Subcutaneous abdominal adipose tissue (tissue), 5 donors: ENCODE measurements at regions not wholly inside any gene's neighbourhood (a gene's known extent, or its start where the extent isn't known, plus 50 kb on each side); places are given as distances from the start of the nearest gene placed in this dataset.
"Not testable (repeated sequence)": the region's sequence is repeated elsewhere in the genome, so short reads cannot be mapped to it uniquely, and the experiment has no call there.

ENCODE experiments used
- H3K27ac ChIP-seq: one replicate; pipeline ENCODE4 v1.7.0; 2013; ENCODE audit warnings: low read depth, mild to moderate bottlenecking, inconsistent platforms, low read length, moderate library complexity
- H3K27me3 ChIP-seq, 5 donors: one replicate each; pipeline ENCODE4 v1.7.0; 2013; ENCODE audit warnings: low read length in 5 of 5, inconsistent platforms in 1 of 5; ENCODE audit not compliant: control insufficient read depth in 5 of 5, insufficient read depth in 4 of 5
- H3K36me3 ChIP-seq, 5 donors: one replicate each; pipeline ENCODE4 v1.7.0; 2013; ENCODE audit warnings: low read length in 5 of 5; ENCODE audit not compliant: control insufficient read depth in 5 of 5, insufficient read depth in 5 of 5
- H3K4me1 ChIP-seq, 5 donors: one replicate each; pipeline ENCODE4 v1.7.0; 2013; ENCODE audit warnings: low read length in 5 of 5, mild to moderate bottlenecking in 3 of 5, moderate library complexity in 1 of 5; ENCODE audit not compliant: control insufficient read depth in 5 of 5, insufficient read depth in 5 of 5
- H3K4me3 ChIP-seq, 5 donors: one replicate each; pipeline ENCODE4 v1.7.0; 2013; ENCODE audit warnings: low read length in 5 of 5, low read depth in 1 of 5
- H3K9ac ChIP-seq, 5 donors: one replicate each; pipeline ENCODE4 v1.7.0; 2013; ENCODE audit warnings: low read length in 5 of 5, mild to moderate bottlenecking in 4 of 5, moderate library complexity in 3 of 5
- H3K9me3 ChIP-seq, 5 donors: one replicate each; pipeline ENCODE4 v1.7.0; 2013; ENCODE audit warnings: low read length in 5 of 5; ENCODE audit not compliant: control insufficient read depth in 5 of 5
- donor health status: healthy.
- donor health status: healthy.
- donor health status: healthy.
- donor health status: healthy.
- donor health status: healthy.

DNA sequence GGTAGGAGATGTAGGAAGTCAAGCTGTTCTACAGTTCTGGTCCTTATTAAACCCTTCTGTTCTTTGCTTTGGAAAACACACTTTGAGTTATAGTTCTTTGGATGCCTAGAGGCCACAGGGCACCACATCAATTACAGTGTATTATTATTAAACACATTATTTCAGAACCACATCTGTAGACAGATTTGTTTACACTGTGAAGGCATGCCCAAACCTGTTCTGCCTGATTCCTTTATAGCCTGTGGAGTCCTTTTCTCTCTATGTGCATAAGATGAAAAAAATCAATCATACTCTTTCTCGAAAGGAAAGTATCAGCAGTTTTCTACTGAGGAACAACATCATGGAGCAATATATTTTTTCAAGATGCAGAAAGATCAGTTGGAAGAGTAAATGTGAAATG, 371.3 kb upstream of the INTU start:
- no peak overlapping the region for H3K27ac ChIP-seq
- no peak overlapping the region for H3K9ac ChIP-seq
- H3K36me3 ChIP-seq: no peaks in the 10 kb centered on the region
- no peak overlapping the region for H3K4me3 ChIP-seq
- H3K27me3 ChIP-seq: no peaks in the 10 kb centered on the region
- no peaks in the 10 kb centered on the region for H3K4me1 ChIP-seq
- no peaks in the 10 kb centered on the region for H3K9me3 ChIP-seq

DNA sequence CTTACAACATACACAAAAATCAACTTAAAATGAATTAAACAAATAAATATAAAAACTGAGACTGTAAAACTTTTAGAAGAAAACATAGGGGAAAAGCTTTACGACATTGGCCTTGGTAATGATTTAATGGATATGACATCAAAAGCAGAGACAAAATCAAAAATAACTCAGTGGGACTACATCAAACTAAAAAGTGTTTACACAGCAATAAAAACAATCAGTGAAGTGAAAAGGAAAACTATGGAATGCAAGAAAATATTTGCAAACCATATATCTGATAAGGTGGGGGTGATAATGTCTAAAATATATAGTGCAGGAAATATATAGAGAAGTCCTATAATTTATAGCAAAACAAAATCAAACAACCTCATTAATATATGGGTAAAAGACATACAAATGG, 364.4 kb upstream of the INTU start:
- Histone ChIP-seq H3K36me3 (no peaks in the 10 kb centered on the region), H3K9me3 (peaks cover 0 to 16% (median 7%) of the 10 kb centered on the region in 5 donors), H3K27ac (no peak overlapping the region), H3K27me3 (no peaks in the 10 kb centered on the region), H3K9ac (no peak overlapping the region), H3K4me1 (no peaks in the 10 kb centered on the region), H3K4me3 (no peak overlapping the region)

GRCh38 chr4:127277023-127277422, 355.7 kb upstream of the INTU start:
- not testable (repeated sequence) for H3K27ac ChIP-seq, H3K4me1 ChIP-seq, H3K36me3 ChIP-seq, H3K27me3 ChIP-seq, H3K9ac ChIP-seq, H3K4me3 ChIP-seq
- H3K9me3 ChIP-seq: peaks cover 2 to 25% (median 14%) of the 10 kb centered on the region in 5 donors

- Histone ChIP-seq H3K27ac (no peak overlapping the region), H3K36me3 (no peaks in the 10 kb centered on the region), H3K4me1 (peaks cover 0 to 4% (median 0%) of the 10 kb centered on the region in 5 donors), H3K9me3 (no peaks in the 10 kb centered on the region), H3K9ac (no peak overlapping the region), H3K4me3 (no peak overlapping the region), H3K27me3 (no peaks in the 10 kb centered on the region)
Observed at GRCh38 chr4:127284236-127284635, 348.5 kb upstream of the INTU start.

GRCh38 chr4:127291316-127291715, 341.4 kb upstream of the INTU start:
- Histone ChIP-seq H3K36me3 (no peaks in the 10 kb centered on the region), H3K4me1 (peaks cover 0 to 11% (median 4%) of the 10 kb centered on the region in 5 donors), H3K4me3 (no peak overlapping the region), H3K9ac (no peak overlapping the region), H3K9me3 (peaks cover 0 to 15% (median 8%) of the 10 kb centered on the region in 5 donors), H3K27me3 (no peaks in the 10 kb centered on the region), H3K27ac (no peak overlapping the region)

- Histone ChIP-seq H3K4me1 (peaks cover 0 to 11% (median 4%) of the 10 kb centered on the region in 5 donors), H3K9me3 (peaks cover 0 to 19% (median 8%) of the 10 kb centered on the region in 5 donors), H3K4me3 (no peak overlapping the region), H3K9ac (no peak overlapping the region), H3K27me3 (no peaks in the 10 kb centered on the region), H3K36me3 (no peaks in the 10 kb centered on the region), H3K27ac (no peak overlapping the region)
Observed at GRCh38 chr4:127293496-127293895, 339.3 kb upstream of the INTU start.

DNA sequence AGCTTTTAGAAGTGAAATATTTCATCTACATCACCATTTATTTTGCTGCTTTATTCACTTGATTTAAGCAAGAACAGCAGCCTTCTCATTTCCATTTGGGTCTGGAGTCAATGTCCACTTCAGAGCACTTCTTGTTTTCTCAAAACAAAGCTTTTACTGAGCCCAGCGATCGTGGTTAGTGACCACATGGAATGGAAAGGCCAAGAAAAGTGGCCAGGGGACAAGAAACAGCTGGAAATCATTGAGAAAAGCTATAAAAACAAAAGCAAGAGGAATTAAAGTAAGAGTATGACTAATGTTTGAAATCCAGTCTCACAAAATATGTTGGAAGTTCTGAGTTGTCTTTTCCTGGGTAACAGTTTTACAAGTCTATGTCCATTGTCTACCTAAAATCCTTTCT, 328.4 kb upstream of the INTU start:
- Histone ChIP-seq H3K9ac (no peak overlapping the region), H3K4me3 (no peak overlapping the region), H3K4me1 (peaks cover 0 to 2% (median 0%) of the 10 kb centered on the region in 5 donors), H3K9me3 (peaks cover 0 to 13% (median 6%) of the 10 kb centered on the region in 5 donors), H3K36me3 (no peaks in the 10 kb centered on the region), H3K27me3 (no peaks in the 10 kb centered on the region), H3K27ac (no peak overlapping the region)

DNA sequence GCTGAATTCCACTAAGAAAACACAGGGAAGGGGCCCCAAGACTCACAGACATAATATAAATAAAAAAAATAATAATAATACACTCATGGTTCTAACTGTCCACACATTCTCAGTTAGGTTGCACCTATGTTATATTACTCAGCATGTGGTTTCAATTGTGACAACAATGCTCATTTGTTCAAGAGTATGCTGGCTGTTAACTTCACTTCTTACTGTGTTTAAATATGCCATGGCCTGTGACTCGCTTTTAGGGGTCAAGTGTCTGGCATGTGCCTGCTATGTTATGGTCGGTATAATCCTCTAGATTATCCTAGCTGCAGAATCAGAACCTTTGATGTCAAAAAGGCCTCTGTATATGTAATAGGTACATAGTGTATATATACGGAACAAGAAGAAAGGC, 324.8 kb upstream of the INTU start:
- Histone ChIP-seq H3K4me3 (no peak overlapping the region), H3K27me3 (no peaks in the 10 kb centered on the region), H3K27ac (no peak overlapping the region), H3K9me3 (peaks cover 0 to 5% (median 2%) of the 10 kb centered on the region in 5 donors), H3K9ac (no peak overlapping the region), H3K36me3 (no peaks in the 10 kb centered on the region), H3K4me1 (peaks cover 0 to 9% (median 0%) of the 10 kb centered on the region in 5 donors)

DNA sequence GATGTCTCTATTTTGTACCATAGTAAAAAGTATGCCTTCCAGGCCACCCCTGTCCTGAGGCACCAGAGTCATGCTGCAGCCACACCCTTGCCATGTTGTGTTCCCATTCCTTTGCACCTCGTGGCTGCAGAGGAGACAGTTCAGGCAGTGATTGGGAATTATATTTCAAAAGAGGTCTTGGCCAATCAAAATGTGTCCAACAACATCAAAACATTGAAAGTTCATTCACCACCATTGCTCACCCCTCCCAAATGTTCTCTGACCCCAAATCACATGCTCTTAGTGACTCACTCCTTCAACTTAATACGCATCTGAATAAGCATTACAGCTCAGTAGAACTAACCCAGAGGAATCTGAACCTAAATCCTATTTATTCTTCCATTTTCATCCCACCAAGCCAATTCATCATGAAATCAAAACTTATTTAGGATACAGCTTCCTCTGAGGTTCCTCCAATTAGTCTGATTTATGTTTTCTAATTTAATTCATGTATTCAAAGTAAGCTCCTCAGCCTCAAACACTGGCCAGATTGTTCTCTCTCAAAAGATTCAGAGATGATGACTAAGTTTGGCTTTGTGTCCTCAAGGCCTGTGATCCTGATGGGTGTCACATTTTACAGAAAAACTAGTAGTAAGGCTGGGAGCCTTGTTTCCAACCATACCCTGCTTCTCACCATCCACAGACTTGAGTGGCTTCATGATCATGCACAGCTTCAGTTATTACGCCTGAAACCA, 323.2 kb upstream of the INTU start:
- H3K9me3 ChIP-seq: peaks cover 6 to 16% (median 8%) of the 10 kb centered on the region in 5 donors
- no peak overlapping the region for H3K9ac ChIP-seq
- no peak overlapping the region for H3K4me3 ChIP-seq
- no peaks in the 10 kb centered on the region for H3K27me3 ChIP-seq
- no peak overlapping the region for H3K27ac ChIP-seq
- no peaks in the 10 kb centered on the region for H3K36me3 ChIP-seq
- H3K4me1 ChIP-seq: peaks cover 0 to 9% (median 0%) of the 10 kb centered on the region in 5 donors

- Histone ChIP-seq H3K4me1 (peaks cover 0 to 9% (median 0%) of the 10 kb centered on the region in 5 donors), H3K4me3 (no peak overlapping the region), H3K27ac (no peak overlapping the region), H3K9ac (no peak overlapping the region), H3K27me3 (no peaks in the 10 kb centered on the region), H3K36me3 (no peaks in the 10 kb centered on the region), H3K9me3 (peaks cover 6 to 20% (median 12%) of the 10 kb centered on the region in 5 donors)
Observed at GRCh38 chr4:127311371-127311770, 321.4 kb upstream of the INTU start.
